ENCODE measurements at regions not wholly inside any gene's neighbourhood (a gene's known extent, or its start where the extent isn't known, plus 50 kb on each side); places are given as distances from the start of the nearest gene placed in this dataset.
"Not testable (repeated sequence)": the region's sequence is repeated elsewhere in the genome, so short reads cannot be mapped to it uniquely, and the experiment has no call there.

- DNase-seq (ENCODE audit: low read depth): no peak
Observed at GRCh38 chr7:29649876-29650275, 86.2 kb downstream of the PRR15 start.

GRCh38 chr7:29651477-29651876 lies 87.8 kb downstream of the PRR15 start:
- DNase-seq (ENCODE audit: low read depth): no peak

- no peak for DNase-seq (ENCODE audit: low read depth)
Observed at GRCh38 chr7:29652556-29652955, 88.9 kb downstream of the PRR15 start.

GRCh38 chr7:29654340-29654739 lies 90.7 kb downstream of the PRR15 start:
- DNase-seq (ENCODE audit: low read depth): not testable (repeated sequence)

GRCh38 chr7:29657288-29657687 lies 93.7 kb downstream of the PRR15 start:
- no peak for DNase-seq (ENCODE audit: low read depth)

GRCh38 chr7:29657856-29658255 lies 94.2 kb downstream of the PRR15 start:
- no peak for DNase-seq (ENCODE audit: low read depth)

- DNase-seq (ENCODE audit: low read depth): not testable (repeated sequence)
Observed at GRCh38 chr7:29659213-29659612, 95.6 kb downstream of the PRR15 start.

GRCh38 chr7:29662899-29663298 lies 99.3 kb downstream of the PRR15 start:
- DNase-seq (ENCODE audit: low read depth): not testable (repeated sequence)

GRCh38 chr7:29664999-29665398 lies 101.4 kb downstream of the PRR15 start:
- not testable (repeated sequence) for DNase-seq (ENCODE audit: low read depth)

GRCh38 chr7:29667096-29667669 lies 103.5 kb downstream of the PRR15 start:
- not testable (repeated sequence) for DNase-seq (ENCODE audit: low read depth)

- DNase-seq (ENCODE audit: low read depth): not testable (repeated sequence)
Observed at GRCh38 chr7:29671286-29671685, 107.7 kb downstream of the PRR15 start.

- not testable (repeated sequence) for DNase-seq (ENCODE audit: low read depth)
Observed at GRCh38 chr7:29673635-29674034, 110.0 kb downstream of the PRR15 start.

GRCh38 chr7:29674626-29675025 lies 111.0 kb downstream of the PRR15 start:
- not testable (repeated sequence) for DNase-seq (ENCODE audit: low read depth)

GRCh38 chr7:29677254-29677653 lies 113.6 kb downstream of the PRR15 start:
- DNase-seq (ENCODE audit: low read depth): not testable (repeated sequence)

GRCh38 chr7:29679963-29680362 lies 116.3 kb downstream of the PRR15 start:
- DNase-seq (ENCODE audit: low read depth): not testable (repeated sequence)

- not testable (repeated sequence) for DNase-seq (ENCODE audit: low read depth)
Observed at GRCh38 chr7:29680601-29681000, 117.0 kb downstream of the PRR15 start.

GRCh38 chr7:29684151-29684786 lies 120.6 kb downstream of the PRR15 start:
- not testable (repeated sequence) for DNase-seq (ENCODE audit: low read depth)

GRCh38 chr7:29684787-29685650 lies 121.3 kb upstream of the WIPF3 start:
- peak; percentile 25 for DNase-seq (ENCODE audit: low read depth)

- DNase-seq (ENCODE audit: low read depth): not testable (repeated sequence)
Observed at GRCh38 chr7:29685651-29686271, 120.5 kb upstream of the WIPF3 start.

GRCh38 chr7:29690510-29690909 lies 115.8 kb upstream of the WIPF3 start:
- DNase-seq (ENCODE audit: low read depth): not testable (repeated sequence)

GRCh38 chr7:29696402-29696801 lies 109.9 kb upstream of the WIPF3 start:
- not testable (repeated sequence) for DNase-seq (ENCODE audit: low read depth)

- not testable (repeated sequence) for DNase-seq (ENCODE audit: low read depth)
Observed at GRCh38 chr7:29699723-29700122, 106.6 kb upstream of the WIPF3 start.
